Transverse colon (tissue), 4 donors: ENCODE measurements at regions not wholly inside any gene's neighbourhood (a gene's known extent, or its start where the extent isn't known, plus 50 kb on each side); places are given as distances from the start of the nearest gene placed in this dataset.

Experiments
- DNase-seq: peaks from one replicate; pipeline ENCODE4 v3.0.0-alpha.2; 2019
- H3K27ac ChIP-seq, 4 donors: fragments of 200-600 bp; sonication (generic); 2 replicates each; pipeline ENCODE4 v1.5.1; 2016 to 2018; ENCODE audit warnings: inconsistent platforms in 4 of 4
- H3K27me3 ChIP-seq: fragments of 200-600 bp; sonication (generic); 2 replicates; pipeline ENCODE4 v1.5.1; 2017; ENCODE audit warnings: inconsistent platforms
- H3K36me3 ChIP-seq, 4 donors: fragments of 200-600 bp; sonication (generic); 2 replicates each; pipeline ENCODE4 v1.5.1; 2017 to 2019; ENCODE audit warnings: inconsistent platforms in 4 of 4
- H3K4me1 ChIP-seq, 4 donors: fragments of 200-600 bp; sonication (generic); 2 replicates each; pipeline ENCODE4 v1.5.1; 2017 to 2020; ENCODE audit warnings: inconsistent platforms in 4 of 4
- H3K4me3 ChIP-seq, 4 donors: fragments of 200-600 bp; sonication (generic); 1 replicate in 1 of 4; 2 replicates in 3 of 4; pipeline versions ENCODE4 v1.5.1 to v1.6.1; 2017 to 2019; ENCODE audit warnings: inconsistent platforms in 4 of 4
- H3K9me3 ChIP-seq, 2 donors: fragments of 200-600 bp; sonication (generic); 2 replicates each; pipeline ENCODE4 v1.5.1; 2017 to 2019; ENCODE audit warnings: inconsistent platforms in 2 of 2
- EP300 ChIP-seq: sonication (generic); formaldehyde crosslinking; IDR thresholded peaks from one replicate; pipeline ENCODE4 v1.6.1; 2017; ENCODE audit warnings: antibody characterized with exemption, low read depth
- POLR2A ChIP-seq: fragments of 450-650 bp; IDR thresholded peaks from one replicate; pipeline ENCODE4 v1.6.1; 2016; ENCODE audit warnings: antibody characterized with exemption, mild to moderate bottlenecking, moderate library complexity
- POLR2AphosphoS5 ChIP-seq, 3 donors: sonication (generic); formaldehyde crosslinking; IDR thresholded peaks; one replicate each; pipeline ENCODE4 v1.6.1; 2016; ENCODE audit warnings: antibody characterized with exemption in 3 of 3
- WGBS, 2 donors: methylation state at CpG; one replicate each; pipeline ENCODE4 v1.1.5; 2018; ENCODE audit warnings: low coverage in 1 of 2; 5-methylcytosine and 5-hydroxymethylcytosine counted together
- in situ Hi-C, 4 donors: fragments of 200-750 bp; cut with MboI; loops; one replicate each; pipeline versions ENCODE4 v1.15.0 to v1.15.1; 2017; ENCODE audit warnings: low sequenced_read_pairs in 3 of 4, low pct_ligation_motif_present in 1 of 4, low pct_unique_long_range_greater_than_20kb in 1 of 4
- intact Hi-C: fragments of 100-400 bp; cut with DNase I; formaldehyde crosslinking; loops from one replicate; pipeline ENCODE4 v1.15.1; 2023; ENCODE audit warnings: low total_unique reads
- TF ChIP-seq, protein P1 (sequence below), 5 experiments: fragments of 200-600 bp in 3 of 5; fragments of 450-650 bp in 2 of 5; sonication (generic) in 3 of 5; IDR thresholded peaks; 1 replicate in 2 of 5; 2 replicates in 3 of 5; pipeline ENCODE4 v1.5.1; 2016 to 2017; ENCODE audit warnings: antibody characterized with exemption in 5 of 5, inconsistent platforms in 3 of 5, mild to moderate bottlenecking in 2 of 5, moderate library complexity in 1 of 5

- WGBS, 2 donors = 79% methylated on average over 3 of the region's 3 CpGs
- intact Hi-C loops = no loop called here
Measured at GRCh38 chr6:148076051-148076450, 266.6 kb upstream of the SASH1 start.

GRCh38 chr6:148080315-148080714 is 262.3 kb upstream of the SASH1 start:
- no peaks in the 10 kb centered on the region for H3K9me3 ChIP-seq
- in situ Hi-C loops = no loop called here
- TF ChIP-seq POLR2AphosphoS5 (IDR thresholded peaks at IDR 0.05) = no peak
- TF ChIP-seq, protein P1, sequence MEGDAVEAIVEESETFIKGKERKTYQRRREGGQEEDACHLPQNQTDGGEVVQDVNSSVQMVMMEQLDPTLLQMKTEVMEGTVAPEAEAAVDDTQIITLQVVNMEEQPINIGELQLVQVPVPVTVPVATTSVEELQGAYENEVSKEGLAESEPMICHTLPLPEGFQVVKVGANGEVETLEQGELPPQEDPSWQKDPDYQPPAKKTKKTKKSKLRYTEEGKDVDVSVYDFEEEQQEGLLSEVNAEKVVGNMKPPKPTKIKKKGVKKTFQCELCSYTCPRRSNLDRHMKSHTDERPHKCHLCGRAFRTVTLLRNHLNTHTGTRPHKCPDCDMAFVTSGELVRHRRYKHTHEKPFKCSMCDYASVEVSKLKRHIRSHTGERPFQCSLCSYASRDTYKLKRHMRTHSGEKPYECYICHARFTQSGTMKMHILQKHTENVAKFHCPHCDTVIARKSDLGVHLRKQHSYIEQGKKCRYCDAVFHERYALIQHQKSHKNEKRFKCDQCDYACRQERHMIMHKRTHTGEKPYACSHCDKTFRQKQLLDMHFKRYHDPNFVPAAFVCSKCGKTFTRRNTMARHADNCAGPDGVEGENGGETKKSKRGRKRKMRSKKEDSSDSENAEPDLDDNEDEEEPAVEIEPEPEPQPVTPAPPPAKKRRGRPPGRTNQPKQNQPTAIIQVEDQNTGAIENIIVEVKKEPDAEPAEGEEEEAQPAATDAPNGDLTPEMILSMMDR (IDR thresholded peaks at IDR 0.05) = no peak

More at GRCh38 chr6:148076051-148076450, 266.6 kb upstream of the SASH1 start:
- Histone ChIP-seq H3K27me3 (no peaks in the 10 kb centered on the region), H3K4me1 (no peaks in the 10 kb centered on the region), H3K36me3 (no peaks in the 10 kb centered on the region), H3K4me3 (no peak overlapping the region), H3K27ac (no peak overlapping the region), H3K9me3 (peaks cover 4 to 5% of the 10 kb centered on the region in 2 donors)
- TF ChIP-seq, protein P1 (IDR thresholded peaks at IDR 0.05) = no peak
- TF ChIP-seq POLR2AphosphoS5 (IDR thresholded peaks at IDR 0.05) (no peak), EP300 (no peak), POLR2A (no peak)
- in situ Hi-C loops = no loop called here
- no peak for DNase-seq

DNA sequence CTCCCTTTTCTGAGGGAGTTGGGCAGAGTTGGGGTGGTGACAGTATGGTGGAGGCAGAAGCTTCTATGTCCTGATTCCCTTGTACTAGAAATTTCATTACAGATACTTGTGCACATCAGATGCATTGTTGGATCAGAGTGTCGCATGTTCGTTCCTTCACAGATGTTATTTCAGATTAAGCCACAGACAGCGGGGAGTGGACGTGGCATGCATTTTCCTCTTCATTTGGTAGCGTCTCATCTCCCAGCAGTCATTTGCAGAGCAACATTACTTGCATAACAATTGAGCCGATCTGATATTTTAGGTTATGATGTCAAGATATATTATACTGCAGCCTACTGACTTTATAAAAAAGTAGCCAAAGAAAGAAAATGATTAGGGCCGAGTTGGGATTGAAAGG is 261.6 kb upstream of the SASH1 start:
- H3K36me3 ChIP-seq = no peaks in the 10 kb centered on the region
- intact Hi-C loops (no loop called here), in situ Hi-C loops (no loop called here)
- H3K4me1 ChIP-seq = no peaks in the 10 kb centered on the region
- no peak for DNase-seq
- 88 to 93% methylated on average over 7 of the region's 7 CpGs for WGBS, 2 donors
- H3K4me3 ChIP-seq = no peak overlapping the region
- no peaks in the 10 kb centered on the region for H3K27me3 ChIP-seq
- H3K9me3 ChIP-seq = no peaks in the 10 kb centered on the region
- no peak for TF ChIP-seq POLR2A
- TF ChIP-seq, protein P1 (IDR thresholded peaks at IDR 0.05) = no peak
- TF ChIP-seq EP300 = no peak
- TF ChIP-seq POLR2AphosphoS5 (IDR thresholded peaks at IDR 0.05) = no peak
- H3K27ac ChIP-seq = no peak overlapping the region

More at GRCh38 chr6:148080315-148080714, 262.3 kb upstream of the SASH1 start:
- WGBS, 2 donors = 76 to 85% methylated on average over 1 of the region's 1 CpG
- intact Hi-C loops = no loop called here
- no peak for DNase-seq
- no peak overlapping the region for H3K4me3 ChIP-seq
- H3K36me3 ChIP-seq = no peaks in the 10 kb centered on the region
- no peak overlapping the region for H3K27ac ChIP-seq
- H3K27me3 ChIP-seq = no peaks in the 10 kb centered on the region
- H3K4me1 ChIP-seq = no peaks in the 10 kb centered on the region

DNA sequence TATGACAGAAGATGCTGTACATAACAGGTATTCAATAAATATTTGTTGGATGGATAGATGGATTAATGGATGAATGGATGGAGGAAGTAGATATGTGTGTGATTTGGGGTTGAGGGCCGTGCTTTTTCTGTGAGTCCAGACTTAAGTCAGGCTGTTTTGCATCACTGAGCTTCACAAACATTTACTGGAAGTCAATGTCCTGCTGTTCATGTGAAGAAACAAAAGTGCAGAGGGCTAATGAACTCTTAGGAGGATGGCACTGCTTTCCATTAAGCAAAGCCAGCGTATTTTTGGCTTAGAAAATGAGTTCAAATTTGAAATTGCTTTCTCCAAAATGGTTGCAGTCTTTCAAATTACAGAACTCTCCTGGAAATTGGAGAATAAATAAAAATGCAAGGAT is 260.6 kb upstream of the SASH1 start:
- TF ChIP-seq POLR2A = no peak
- TF ChIP-seq EP300 = no peak
- intact Hi-C loops (no loop called here), in situ Hi-C loops (no loop called here)
- WGBS, 2 donors = 38 to 40% methylated on average over 2 of the region's 2 CpGs
- H3K4me3 ChIP-seq = no peak overlapping the region
- DNase-seq = no peak
- no peak overlapping the region for H3K27ac ChIP-seq
- no peaks in the 10 kb centered on the region for H3K4me1 ChIP-seq
- H3K36me3 ChIP-seq = no peaks in the 10 kb centered on the region
- H3K9me3 ChIP-seq = no peaks in the 10 kb centered on the region
- no peaks in the 10 kb centered on the region for H3K27me3 ChIP-seq

DNA sequence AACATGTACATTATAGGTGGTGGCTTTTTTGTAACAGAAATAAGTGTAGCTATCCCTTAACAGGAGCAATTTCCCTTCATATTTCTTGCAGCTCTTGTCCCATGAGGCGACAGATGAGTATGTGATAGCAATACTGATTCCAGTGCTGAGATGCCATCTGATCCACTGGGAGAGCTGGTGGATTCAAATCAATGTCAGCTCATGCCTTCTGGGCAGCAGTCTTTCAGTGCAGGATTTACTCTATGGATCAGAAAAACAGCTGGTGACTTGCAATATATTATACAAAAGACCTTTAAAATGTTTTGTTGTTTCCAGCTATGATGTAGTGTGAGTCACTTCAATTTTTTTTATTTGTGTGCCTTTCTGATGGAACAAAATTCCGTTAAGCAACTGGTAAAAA is 259.9 kb upstream of the SASH1 start:
- no peaks in the 10 kb centered on the region for H3K36me3 ChIP-seq
- no peak for TF ChIP-seq POLR2A
- no peak for TF ChIP-seq EP300
- TF ChIP-seq POLR2AphosphoS5 (IDR thresholded peaks at IDR 0.05) = no peak
- no peak overlapping the region for H3K4me3 ChIP-seq
- in situ Hi-C loops = no loop called here
- no peaks in the 10 kb centered on the region for H3K4me1 ChIP-seq
- no peaks in the 10 kb centered on the region for H3K9me3 ChIP-seq
- H3K27me3 ChIP-seq = no peaks in the 10 kb centered on the region
- intact Hi-C loops = no loop called here
- DNase-seq = no peak
- H3K27ac ChIP-seq = no peak overlapping the region
- 77 to 78% methylated on average over 2 of the region's 2 CpGs for WGBS, 2 donors
